Fibroblast of the conjunctiva (primary cell): ENCODE measurements at regions not wholly inside any gene's neighbourhood (a gene's known extent, or its start where the extent isn't known, plus 50 kb on each side); places are given as distances from the start of the nearest gene placed in this dataset.

Experiments
- DNase-seq: peaks from one replicate; pipeline ENCODE4 v3.0.0-alpha.2; 2010; ENCODE audit warnings: low read depth

- DNase-seq: no peak
Measured at GRCh38 chr4:119932277-119932676, 134.4 kb downstream of the MAD2L1 start.

- no peak for DNase-seq
Measured at GRCh38 chr4:119930546-119930945, 136.1 kb downstream of the MAD2L1 start.

GRCh38 chr4:119921830-119922229, 144.8 kb downstream of the MAD2L1 start:
- DNase-seq: no peak

GRCh38 chr4:119906277-119906676, 160.4 kb downstream of the MAD2L1 start:
- DNase-seq: no peak

GRCh38 chr4:119898211-119898610, 168.4 kb downstream of the MAD2L1 start:
- DNase-seq: no peak

GRCh38 chr4:119897260-119897659, 169.4 kb downstream of the MAD2L1 start:
- no peak for DNase-seq

- DNase-seq: no peak
Measured at GRCh38 chr4:119894650-119895208, 171.9 kb downstream of the MAD2L1 start.

GRCh38 chr4:119873794-119874325, 192.8 kb downstream of the MAD2L1 start:
- no peak for DNase-seq

GRCh38 chr4:119873132-119873531, 193.5 kb downstream of the MAD2L1 start:
- no peak for DNase-seq

- DNase-seq: no peak
Measured at GRCh38 chr4:119872371-119873016, 194.2 kb downstream of the MAD2L1 start.

GRCh38 chr4:119870856-119871255, 195.8 kb downstream of the MAD2L1 start:
- no peak for DNase-seq

GRCh38 chr4:119865789-119866188, 200.9 kb downstream of the MAD2L1 start:
- no peak for DNase-seq

- DNase-seq: no peak
Measured at GRCh38 chr4:119865389-119865788, 201.3 kb downstream of the MAD2L1 start.

- DNase-seq: no peak
Measured at GRCh38 chr4:119861731-119862130, 204.9 kb downstream of the MAD2L1 start.

- no peak for DNase-seq
Measured at GRCh38 chr4:119858176-119858575, 208.5 kb downstream of the MAD2L1 start.

GRCh38 chr4:119854364-119854763, 212.3 kb downstream of the MAD2L1 start:
- DNase-seq: no peak

GRCh38 chr4:119851649-119852048, 215.0 kb downstream of the MAD2L1 start:
- no peak for DNase-seq

GRCh38 chr4:119841361-119841760, 212.8 kb upstream of the PDE5A start:
- no peak for DNase-seq

- no peak for DNase-seq
Measured at GRCh38 chr4:119835613-119835910, 207.0 kb upstream of the PDE5A start.

- DNase-seq: no peak
Measured at GRCh38 chr4:119834906-119835612, 206.5 kb upstream of the PDE5A start.

GRCh38 chr4:119833611-119834010, 205.0 kb upstream of the PDE5A start:
- DNase-seq: no peak

GRCh38 chr4:119832776-119833175, 204.2 kb upstream of the PDE5A start:
- DNase-seq: no peak

GRCh38 chr4:119829326-119829725, 200.7 kb upstream of the PDE5A start:
- DNase-seq: no peak
